Spinal cord (tissue), 9 donors: ENCODE measurements at regions not wholly inside any gene's neighbourhood (a gene's known extent, or its start where the extent isn't known, plus 50 kb on each side); places are given as distances from the start of the nearest gene placed in this dataset.
"Not testable (repeated sequence)": the region's sequence is repeated elsewhere in the genome, so short reads cannot be mapped to it uniquely, and the experiment has no call there.

ENCODE experiments used
- DNase-seq, 6 donors: peaks; one replicate each; pipeline versions ENCODE4 v3.0.0 to v3.0.0-alpha.2; 2013 to 2015; ENCODE audit warnings: low spot score in 6 of 6, low read depth in 4 of 6
- H3K27ac ChIP-seq: one replicate; pipeline ENCODE4 v1.5.1; 2013; ENCODE audit warnings: low read depth, low read length, control low read depth
- H3K27me3 ChIP-seq: one replicate; pipeline ENCODE4 v1.6.1; 2013; ENCODE audit warnings: low read length; ENCODE audit not compliant: control insufficient read depth, insufficient read depth
- H3K36me3 ChIP-seq: one replicate; pipeline ENCODE4 v1.6.1; 2013; ENCODE audit warnings: low read length; ENCODE audit not compliant: control insufficient read depth, insufficient read depth
- H3K4me1 ChIP-seq: one replicate; pipeline ENCODE4 v1.6.1; 2013; ENCODE audit warnings: low read length; ENCODE audit not compliant: control insufficient read depth, insufficient read depth
- H3K4me3 ChIP-seq: one replicate; pipeline ENCODE4 v1.5.1; 2013; ENCODE audit warnings: low read depth, low read length, control low read depth
- H3K9me3 ChIP-seq: one replicate; pipeline ENCODE4 v1.6.1; 2013; ENCODE audit warnings: low read length; ENCODE audit not compliant: control insufficient read depth, insufficient read depth
- WGBS: methylation state at CpG from one replicate; pipeline ENCODE4 v1.1.5; 2013; ENCODE audit warnings: missing lambda C conversion rate; ENCODE audit not compliant: insufficient coverage; 5-methylcytosine and 5-hydroxymethylcytosine counted together
- donor health status: healthy.

GRCh38 chr2:16750175-16750924 is 84.7 kb upstream of the CYRIA start:
- DNase-seq: no peak
- Histone ChIP-seq H3K4me1 (no peaks in the 10 kb centered on the region), H3K27ac (no peak overlapping the region), H3K4me3 (no peak overlapping the region), H3K36me3 (no peaks in the 10 kb centered on the region), H3K9me3 (no peaks in the 10 kb centered on the region), H3K27me3 (no peaks in the 10 kb centered on the region)
- 86% methylated on average over 3 of the region's 4 CpGs for WGBS

- WGBS: no CpG with 5 or more reads among the region's 1 CpG
- H3K4me3 ChIP-seq, H3K36me3 ChIP-seq, H3K4me1 ChIP-seq, H3K27me3 ChIP-seq, DNase-seq, H3K9me3 ChIP-seq, H3K27ac ChIP-seq: not testable (repeated sequence)
Measured at GRCh38 chr2:16748511-16749266, 83.1 kb upstream of the CYRIA start.

GRCh38 chr2:16747689-16748088 is 82.1 kb upstream of the CYRIA start:
- DNase-seq: no peak
- Histone ChIP-seq H3K27ac (no peak overlapping the region), H3K9me3 (no peaks in the 10 kb centered on the region), H3K27me3 (no peaks in the 10 kb centered on the region), H3K4me1 (no peaks in the 10 kb centered on the region), H3K4me3 (no peak overlapping the region), H3K36me3 (no peaks in the 10 kb centered on the region)
- no CpG with 5 or more reads among the region's 2 CpGs for WGBS

GRCh38 chr2:16747257-16747656 is 81.6 kb upstream of the CYRIA start:
- Histone ChIP-seq H3K27me3 (no peaks in the 10 kb centered on the region), H3K4me1 (no peaks in the 10 kb centered on the region), H3K27ac (no peak overlapping the region), H3K4me3 (no peak overlapping the region), H3K9me3 (no peaks in the 10 kb centered on the region), H3K36me3 (no peaks in the 10 kb centered on the region)
- DNase-seq: no peak
- 89% methylated on average over 5 of the region's 5 CpGs for WGBS

- no peak overlapping the region for H3K27ac ChIP-seq
- H3K9me3 ChIP-seq: no peaks in the 10 kb centered on the region
- H3K4me1 ChIP-seq: no peaks in the 10 kb centered on the region
- DNase-seq: no peak
- H3K27me3 ChIP-seq: no peaks in the 10 kb centered on the region
- 96% methylated on average over 3 of the region's 3 CpGs for WGBS
- no peak overlapping the region for H3K4me3 ChIP-seq
- H3K36me3 ChIP-seq: no peaks in the 10 kb centered on the region
Measured at GRCh38 chr2:16746833-16747232, 81.2 kb upstream of the CYRIA start.

GRCh38 chr2:16746329-16746728 is 80.7 kb upstream of the CYRIA start:
- H3K36me3 ChIP-seq: no peaks in the 10 kb centered on the region

GRCh38 chr2:16745466-16745865 is 79.8 kb upstream of the CYRIA start:
- no peak for DNase-seq
- Histone ChIP-seq H3K36me3 (no peaks in the 10 kb centered on the region), H3K27me3 (no peaks in the 10 kb centered on the region), H3K9me3 (no peaks in the 10 kb centered on the region), H3K4me1 (peaks cover 6% of the 10 kb centered on the region), H3K27ac (no peak overlapping the region), H3K4me3 (no peak overlapping the region)
- WGBS: 90% methylated on average over 5 of the region's 5 CpGs

More at GRCh38 chr2:16746329-16746728, 80.7 kb upstream of the CYRIA start:
- no peak for DNase-seq
- no peaks in the 10 kb centered on the region for H3K27me3 ChIP-seq
- H3K4me1 ChIP-seq: peaks cover under 1% of the 10 kb centered on the region
- H3K27ac ChIP-seq: no peak overlapping the region
- WGBS: 91% methylated on average over 4 of the region's 4 CpGs
- H3K4me3 ChIP-seq: no peak overlapping the region
- H3K9me3 ChIP-seq: no peaks in the 10 kb centered on the region

GRCh38 chr2:16744521-16744920 is 78.9 kb upstream of the CYRIA start:
- DNase-seq: no peak

GRCh38 chr2:16742026-16742425 is 76.4 kb upstream of the CYRIA start:
- Histone ChIP-seq H3K9me3 (no peaks in the 10 kb centered on the region), H3K36me3 (no peaks in the 10 kb centered on the region), H3K27me3 (no peaks in the 10 kb centered on the region), H3K4me3 (no peak overlapping the region), H3K4me1 (peaks cover 11% of the 10 kb centered on the region), H3K27ac (no peak overlapping the region)
- 91% methylated on average over 1 of the region's 1 CpG for WGBS
- peak in 1 of 6 donors; percentile 75 for DNase-seq

More at GRCh38 chr2:16744521-16744920, 78.9 kb upstream of the CYRIA start:
- no peak overlapping the region for H3K27ac ChIP-seq
- H3K27me3 ChIP-seq: no peaks in the 10 kb centered on the region
- H3K36me3 ChIP-seq: no peaks in the 10 kb centered on the region
- no peak overlapping the region for H3K4me3 ChIP-seq
- peaks cover 10% of the 10 kb centered on the region for H3K4me1 ChIP-seq
- no peaks in the 10 kb centered on the region for H3K9me3 ChIP-seq

GRCh38 chr2:16741498-16741897 is 75.9 kb upstream of the CYRIA start:
- Histone ChIP-seq H3K27me3 (no peaks in the 10 kb centered on the region), H3K9me3 (no peaks in the 10 kb centered on the region), H3K27ac (no peak overlapping the region), H3K4me3 (no peak overlapping the region), H3K4me1 (peaks cover 14% of the 10 kb centered on the region), H3K36me3 (no peaks in the 10 kb centered on the region)
- 7% methylated on average over 2 of the region's 3 CpGs for WGBS
- peak in 3 of 6 donors; percentile 50 to 92 (median 86) for DNase-seq
